Panc1 (cell line): ENCODE measurements at regions not wholly inside any gene's neighbourhood (a gene's known extent, or its start where the extent isn't known, plus 50 kb on each side); places are given as distances from the start of the nearest gene placed in this dataset.
A peak's percentile ranks its signal among the peaks of the same experiment; 100 is the strongest.

Source experiments
- ATAC-seq: fragments of 200-7000 bp; cut with Tn5 transposase; 2 replicates; pipeline ENCODE4 v1.9.1; 2020; ENCODE audit warnings: mild to moderate bottlenecking, moderate library complexity
- BruUV-seq: library from RNA; stranded (reverse); fragments of 400-500 nt; replicated peaks from 2 replicates; lab custom pipeline; 2021; lab: Mats Ljungman, UMichigan
- CTCF ChIA-PET: fragments of 300-600 bp; sonication (Branson Sonifier 250); formaldehyde crosslinking; loops from one replicate; lab custom pipeline; 2022; ENCODE audit warnings: antibody characterized with exemption; lab: Charles Lee
- POLR2A ChIA-PET: fragments of 300-600 bp; sonication (Branson Sonifier 250); formaldehyde crosslinking; loops from one replicate; lab custom pipeline; 2022; ENCODE audit warnings: antibody characterized with exemption; lab: Charles Lee
- DNase-seq: peaks from one replicate; pipeline ENCODE4 v3.0.0-alpha.2; 2010; ENCODE audit warnings: low read depth, low spot score
- H3K27ac ChIP-seq: 2 replicates; pipeline ENCODE4 v1.5.1; 2011; ENCODE audit warnings: mild to moderate bottlenecking, low read length, inconsistent platforms
- H3K27me3 ChIP-seq: fragments of 200-500 bp; sonication (Bioruptor generic); 2 replicates; pipeline ENCODE4 v1.6.0; 2014; ENCODE audit warnings: low read length, inconsistent platforms; ENCODE audit not compliant: control insufficient read depth, insufficient read depth
- H3K36me3 ChIP-seq: fragments of 200-500 bp; sonication (Bioruptor generic); 2 replicates; pipeline ENCODE4 v1.5.1; 2014; ENCODE audit warnings: inconsistent platforms, mild to moderate bottlenecking, low read length, moderate library complexity; ENCODE audit not compliant: control insufficient read depth, insufficient read depth
- H3K4me1 ChIP-seq: 2 replicates; pipeline ENCODE4 v1.5.1; 2011; ENCODE audit warnings: inconsistent platforms, mild to moderate bottlenecking, low read length, moderate library complexity; ENCODE audit not compliant: control insufficient read depth, insufficient read depth
- H3K4me3 ChIP-seq, 2 experiments: 2 replicates each; pipeline ENCODE4 v1.5.1; 2011 to 2012; ENCODE audit warnings: low read depth in 2 of 2, low read length in 2 of 2, mild to moderate bottlenecking in 2 of 2, inconsistent platforms in 1 of 2, moderate library complexity in 1 of 2
- H3K9me3 ChIP-seq: fragments of 200-500 bp; sonication (Bioruptor generic); 2 replicates; pipeline ENCODE4 v1.5.1; 2014; ENCODE audit warnings: low read depth, mild to moderate bottlenecking, inconsistent platforms, low read length, moderate library complexity; ENCODE audit not compliant: control insufficient read depth, insufficient read depth
- CTCF ChIP-seq: fragments of 450-650 bp; IDR thresholded peaks from 2 replicates; pipeline ENCODE4 v1.5.1; 2017; ENCODE audit warnings: mild to moderate bottlenecking
- POLR2AphosphoS5 ChIP-seq: IDR thresholded peaks from 2 replicates; pipeline ENCODE4 v1.6.1; 2012; ENCODE audit warnings: mild to moderate bottlenecking, low read depth, low read length, moderate library complexity
- SIN3A ChIP-seq: IDR thresholded peaks from 2 replicates; pipeline ENCODE4 v1.6.1; 2012; ENCODE audit warnings: low read depth, mild to moderate bottlenecking, low read length, moderate library complexity, borderline replicate concordance; ENCODE audit not compliant: insufficient read depth
- TCF7L2 ChIP-seq: IDR thresholded peaks from 2 replicates; pipeline ENCODE4 v1.6.1; 2011; ENCODE audit warnings: mild to moderate bottlenecking, low read depth, low read length, inconsistent platforms
- in situ Hi-C: cut with HindIII; loops from 2 replicates; pipeline ENCODE4 v1.10.0; 2016; ENCODE audit warnings: low sequenced_read_pairs, low pct_unique_long_range_greater_than_20kb
- intact Hi-C: fragments of 100-400 bp; cut with micrococcal nuclease; formaldehyde crosslinking; loops from one replicate; pipeline ENCODE4 v1.10.0; 2022; ENCODE audit not compliant: unreplicated experiment
- TF ChIP-seq, protein P1 (sequence below), 2 experiments: IDR thresholded peaks; 2 replicates each; pipeline ENCODE4 v1.6.1; 2011 to 2012; ENCODE audit warnings: low read depth in 2 of 2, control low read depth in 1 of 2, low read length in 1 of 2, mild to moderate bottlenecking in 1 of 2, moderate library complexity in 1 of 2; ENCODE audit not compliant: insufficient read depth in 1 of 2

DNA sequence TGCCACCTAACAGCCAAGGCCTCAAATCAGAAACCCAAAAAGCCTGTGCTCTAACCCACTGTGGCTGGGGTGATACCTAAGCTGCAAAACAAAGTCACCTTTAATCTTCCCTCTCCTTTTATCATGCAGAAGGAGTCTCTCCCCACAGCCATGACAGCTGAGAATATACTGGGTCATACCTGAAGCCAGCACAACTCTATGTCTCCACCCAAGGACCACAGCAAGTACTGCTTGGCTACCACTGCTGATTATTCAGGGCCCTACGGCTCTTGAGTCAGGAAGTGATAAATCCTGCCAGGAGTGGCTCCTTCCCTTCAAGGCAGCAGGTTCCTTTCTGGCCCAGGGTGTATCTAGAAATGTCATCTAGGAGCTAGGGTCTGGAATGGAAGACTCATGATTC is 151.5 kb upstream of the TOM1L1 start:
- Histone ChIP-seq H3K9me3 (no peaks in the 10 kb centered on the region), H3K4me1 (no peaks in the 10 kb centered on the region), H3K36me3 (no peaks in the 10 kb centered on the region), H3K27ac (no peak overlapping the region), H3K4me3 (no peak overlapping the region), H3K27me3 (no peaks in the 10 kb centered on the region)
- DNase-seq (no peak), ATAC-seq (no peak)
- ChIA-PET CTCF (no interaction called here), POLR2A (no interaction called here)
- intact Hi-C loops = no loop called here
- TF ChIP-seq SIN3A = no peak
- TF ChIP-seq, protein P1, sequence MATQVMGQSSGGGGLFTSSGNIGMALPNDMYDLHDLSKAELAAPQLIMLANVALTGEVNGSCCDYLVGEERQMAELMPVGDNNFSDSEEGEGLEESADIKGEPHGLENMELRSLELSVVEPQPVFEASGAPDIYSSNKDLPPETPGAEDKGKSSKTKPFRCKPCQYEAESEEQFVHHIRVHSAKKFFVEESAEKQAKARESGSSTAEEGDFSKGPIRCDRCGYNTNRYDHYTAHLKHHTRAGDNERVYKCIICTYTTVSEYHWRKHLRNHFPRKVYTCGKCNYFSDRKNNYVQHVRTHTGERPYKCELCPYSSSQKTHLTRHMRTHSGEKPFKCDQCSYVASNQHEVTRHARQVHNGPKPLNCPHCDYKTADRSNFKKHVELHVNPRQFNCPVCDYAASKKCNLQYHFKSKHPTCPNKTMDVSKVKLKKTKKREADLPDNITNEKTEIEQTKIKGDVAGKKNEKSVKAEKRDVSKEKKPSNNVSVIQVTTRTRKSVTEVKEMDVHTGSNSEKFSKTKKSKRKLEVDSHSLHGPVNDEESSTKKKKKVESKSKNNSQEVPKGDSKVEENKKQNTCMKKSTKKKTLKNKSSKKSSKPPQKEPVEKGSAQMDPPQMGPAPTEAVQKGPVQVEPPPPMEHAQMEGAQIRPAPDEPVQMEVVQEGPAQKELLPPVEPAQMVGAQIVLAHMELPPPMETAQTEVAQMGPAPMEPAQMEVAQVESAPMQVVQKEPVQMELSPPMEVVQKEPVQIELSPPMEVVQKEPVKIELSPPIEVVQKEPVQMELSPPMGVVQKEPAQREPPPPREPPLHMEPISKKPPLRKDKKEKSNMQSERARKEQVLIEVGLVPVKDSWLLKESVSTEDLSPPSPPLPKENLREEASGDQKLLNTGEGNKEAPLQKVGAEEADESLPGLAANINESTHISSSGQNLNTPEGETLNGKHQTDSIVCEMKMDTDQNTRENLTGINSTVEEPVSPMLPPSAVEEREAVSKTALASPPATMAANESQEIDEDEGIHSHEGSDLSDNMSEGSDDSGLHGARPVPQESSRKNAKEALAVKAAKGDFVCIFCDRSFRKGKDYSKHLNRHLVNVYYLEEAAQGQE (IDR thresholded peaks at IDR 0.05; ENCODE audit: insufficient read depth in 1 of 2, low read depth in 2 of 2, low read length in 1 of 2) = no peak
- no peak for TF ChIP-seq TCF7L2
- no peak for TF ChIP-seq POLR2AphosphoS5
- TF ChIP-seq CTCF = no peak
- no TSS peak for BruUV-seq
- in situ Hi-C loops = no loop called here

GRCh38 chr17:54754560-54754959 is 146.1 kb upstream of the TOM1L1 start:
- no peak for ATAC-seq
- no peaks in the 10 kb centered on the region for H3K4me1 ChIP-seq
- H3K27me3 ChIP-seq = no peaks in the 10 kb centered on the region
- TF ChIP-seq TCF7L2 (no peak), CTCF (peak; percentile 40), POLR2AphosphoS5 (no peak), SIN3A (no peak)
- TF ChIP-seq, protein P1 (IDR thresholded peaks at IDR 0.05; ENCODE audit: insufficient read depth in 1 of 2, low read depth in 2 of 2, low read length in 1 of 2) = no peak
- no TSS peak for BruUV-seq
- intact Hi-C loops = no loop called here
- no peaks in the 10 kb centered on the region for H3K9me3 ChIP-seq
- H3K27ac ChIP-seq = no peak overlapping the region
- no peaks in the 10 kb centered on the region for H3K36me3 ChIP-seq
- in situ Hi-C loops = no loop called here
- POLR2A ChIA-PET = no interaction called here
- CTCF ChIA-PET = no interaction called here
- H3K4me3 ChIP-seq = no peak overlapping the region
- no peak for DNase-seq
